ENCODE measurements at regions not wholly inside any gene's neighbourhood (a gene's known extent, or its start where the extent isn't known, plus 50 kb on each side); places are given as distances from the start of the nearest gene placed in this dataset.

DNA sequence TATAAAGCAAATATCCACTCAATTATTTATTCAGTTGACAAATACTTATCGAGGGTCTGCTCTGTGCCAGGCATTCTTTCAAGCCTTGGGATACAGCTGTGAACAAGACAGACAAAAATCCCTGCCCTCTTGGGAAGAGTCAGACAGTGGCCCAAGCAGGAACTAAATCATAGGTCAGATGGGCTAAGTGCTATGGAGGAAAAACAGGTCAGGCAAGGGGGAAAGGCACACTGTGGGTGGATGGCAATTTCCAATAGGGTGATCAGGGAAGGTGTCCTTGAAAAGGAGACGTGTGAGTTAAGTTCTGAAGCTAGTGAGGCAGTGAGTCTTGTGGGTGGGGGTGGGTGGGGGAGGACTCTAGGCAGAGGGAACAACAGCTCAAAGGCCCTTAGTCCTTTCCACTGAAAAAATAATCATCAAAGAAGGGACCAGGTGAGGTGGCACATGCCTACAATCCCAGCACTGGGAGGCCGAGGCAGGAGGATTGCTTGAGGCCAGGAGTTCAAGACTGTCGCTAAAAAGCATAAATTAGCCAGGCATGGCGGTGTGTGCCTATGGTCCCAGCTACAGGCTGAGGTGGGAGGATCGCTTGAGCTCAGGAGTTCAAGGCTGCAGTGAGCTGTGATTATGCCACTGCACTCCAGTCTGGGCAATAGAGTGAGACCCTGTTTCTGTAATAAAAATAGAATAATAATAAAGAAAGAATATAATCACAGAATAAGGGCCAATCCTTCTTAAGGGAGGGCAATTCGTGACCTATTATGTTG is 95.2 kb upstream of the CPEB4 start:
- intact Hi-C loops (cut with micrococcal nuclease) = no loop called here
- no peaks in the 10 kb centered on the region for H4K20me1 ChIP-seq (replicated peaks; ENCODE audit: control insufficient read depth, insufficient read depth, low read length)

More for the DNA sequence above, 95.2 kb upstream of the CPEB4 start:
- Histone ChIP-seq H3K36me3 (ENCODE audit: control insufficient read depth, insufficient read depth, low read length) (no peaks in the 10 kb centered on the region), H3K4me1 (replicated peaks in 1 of 2; ENCODE audit: control insufficient read depth in 2 of 2, insufficient read depth in 2 of 2, low read length in 2 of 2) (peaks cover 14 to 15% of the 10 kb centered on the region in 2 experiments; a peak in 4 of 5 replicates), H2AFZ (ENCODE audit: low read depth, low read length) (0 out of 2 replicates have a peak overlapping the region, but pooled peaks have one; percentile 2), H3K9me3 (replicated peaks; ENCODE audit: control insufficient read depth, insufficient read depth, low read depth, low read length) (no peaks in the 10 kb centered on the region), H3K9ac (ENCODE audit: insufficient read depth in 1 of 2, low read depth in 2 of 2, low read length in 2 of 2) (no peak overlapping the region), H3K4me2 (ENCODE audit: insufficient read depth, low read length) (no peak overlapping the region), H3K27ac (ENCODE audit: extremely low read depth, low read depth, low read length) (no peak overlapping the region), H3K27me3 (ENCODE audit: control insufficient read depth in 2 of 2, insufficient read depth in 2 of 2, low read length in 2 of 2) (no peaks in the 10 kb centered on the region), H3K79me2 (ENCODE audit: control insufficient read depth, insufficient read depth, low read length) (no peaks in the 10 kb centered on the region), H3K9me1 (ENCODE audit: control insufficient read depth, insufficient read depth, low read length) (no peaks in the 10 kb centered on the region), H3K4me3 (no peak overlapping the region)
- 59% methylated on average over 7 of the region's 7 CpGs for WGBS (ENCODE audit: insufficient coverage, low coverage, missing lambda C conversion rate)
- POLR2A ChIA-PET = no interaction called here
- in situ Hi-C loops (cut with MboI) = no loop called here
- no peak for TF ChIP-seq POLR2AphosphoS5 (IDR thresholded peaks at IDR 0.05; ENCODE audit: control insufficient read depth, insufficient read depth, low read depth, low read length)
- no peak for TF ChIP-seq SRSF9 (IDR thresholded peaks at IDR 0.05; ENCODE audit: borderline replicate concordance, low read depth, low read length)
- TF ChIP-seq, protein P1, sequence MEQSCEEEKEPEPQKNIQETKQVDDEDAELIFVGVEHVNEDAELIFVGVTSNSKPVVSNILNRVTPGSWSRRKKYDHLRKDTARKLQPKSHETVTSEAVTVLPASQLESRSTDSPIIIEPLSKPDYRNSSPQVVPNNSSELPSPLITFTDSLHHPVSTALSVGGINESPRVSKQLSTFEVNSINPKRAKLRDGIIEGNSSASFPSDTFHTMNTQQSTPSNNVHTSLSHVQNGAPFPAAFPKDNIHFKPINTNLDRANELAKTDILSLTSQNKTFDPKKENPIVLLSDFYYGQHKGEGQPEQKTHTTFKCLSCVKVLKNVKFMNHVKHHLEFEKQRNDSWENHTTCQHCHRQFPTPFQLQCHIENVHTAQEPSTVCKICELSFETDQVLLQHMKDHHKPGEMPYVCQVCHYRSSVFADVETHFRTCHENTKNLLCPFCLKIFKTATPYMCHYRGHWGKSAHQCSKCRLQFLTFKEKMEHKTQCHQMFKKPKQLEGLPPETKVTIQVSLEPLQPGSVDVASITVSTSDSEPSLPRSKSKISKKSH (CRISPR knock-in tag; IDR thresholded peaks at IDR 0.05) = no peak
- no peak for TF ChIP-seq PHB (CRISPR knock-in tag; IDR thresholded peaks at IDR 0.05)
- TF ChIP-seq SIN3B (IDR thresholded peaks at IDR 0.05; ENCODE audit: low read depth) = no peak
- TF ChIP-seq, protein P2, sequence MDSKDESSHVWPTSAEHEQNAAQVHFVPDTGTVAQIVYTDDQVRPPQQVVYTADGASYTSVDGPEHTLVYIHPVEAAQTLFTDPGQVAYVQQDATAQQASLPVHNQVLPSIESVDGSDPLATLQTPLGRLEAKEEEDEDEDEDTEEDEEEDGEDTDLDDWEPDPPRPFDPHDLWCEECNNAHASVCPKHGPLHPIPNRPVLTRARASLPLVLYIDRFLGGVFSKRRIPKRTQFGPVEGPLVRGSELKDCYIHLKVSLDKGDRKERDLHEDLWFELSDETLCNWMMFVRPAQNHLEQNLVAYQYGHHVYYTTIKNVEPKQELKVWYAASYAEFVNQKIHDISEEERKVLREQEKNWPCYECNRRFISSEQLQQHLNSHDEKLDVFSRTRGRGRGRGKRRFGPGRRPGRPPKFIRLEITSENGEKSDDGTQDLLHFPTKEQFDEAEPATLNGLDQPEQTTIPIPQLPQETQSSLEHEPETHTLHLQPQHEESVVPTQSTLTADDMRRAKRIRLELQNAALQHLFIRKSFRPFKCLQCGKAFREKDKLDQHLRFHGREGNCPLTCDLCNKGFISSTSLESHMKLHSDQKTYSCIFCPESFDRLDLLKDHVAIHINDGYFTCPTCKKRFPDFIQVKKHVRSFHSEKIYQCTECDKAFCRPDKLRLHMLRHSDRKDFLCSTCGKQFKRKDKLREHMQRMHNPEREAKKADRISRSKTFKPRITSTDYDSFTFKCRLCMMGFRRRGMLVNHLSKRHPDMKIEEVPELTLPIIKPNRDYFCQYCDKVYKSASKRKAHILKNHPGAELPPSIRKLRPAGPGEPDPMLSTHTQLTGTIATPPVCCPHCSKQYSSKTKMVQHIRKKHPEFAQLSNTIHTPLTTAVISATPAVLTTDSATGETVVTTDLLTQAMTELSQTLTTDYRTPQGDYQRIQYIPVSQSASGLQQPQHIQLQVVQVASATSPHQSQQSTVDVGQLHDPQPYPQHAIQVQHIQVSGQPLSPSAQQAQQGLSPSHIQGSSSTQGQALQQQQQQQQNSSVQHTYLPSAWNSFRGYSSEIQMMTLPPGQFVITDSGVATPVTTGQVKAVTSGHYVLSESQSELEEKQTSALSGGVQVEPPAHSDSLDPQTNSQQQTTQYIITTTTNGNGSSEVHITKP (IDR thresholded peaks at IDR 0.05; ENCODE audit: partially characterized antibody) = no peak
- DNase-seq (ENCODE audit: extremely low read depth in 1 of 4, low spot score in 3 of 4) (no peak), ATAC-seq (no peak), FAIRE-seq (no peak)
- CTCF ChIA-PET (ENCODE audit: low intra/inter-chr PET ratio) = no interaction called here
- BruUV-seq (replicated peaks) = no TSS peak

All from K562 (cell line).